Lower leg skin (tissue), 4 donors: ENCODE measurements at regions not wholly inside any gene's neighbourhood (a gene's known extent, or its start where the extent isn't known, plus 50 kb on each side); places are given as distances from the start of the nearest gene placed in this dataset.

Source experiments
- DNase-seq, 2 donors: peaks; one replicate each; pipeline ENCODE4 v3.0.0-alpha.2; 2019; ENCODE audit warnings: low spot score in 2 of 2
- H3K4me3 ChIP-seq: fragments of 200-600 bp; sonication (generic); 2 replicates; pipeline ENCODE4 v1.5.1; 2017; ENCODE audit warnings: mild to moderate bottlenecking, low read depth; ENCODE audit not compliant: poor library complexity, severe bottlenecking
- POLR2A ChIP-seq, 2 donors: fragments of 450-650 bp; IDR thresholded peaks; one replicate each; pipeline ENCODE4 v1.6.1; 2016 to 2017; ENCODE audit warnings: antibody characterized with exemption in 2 of 2, mild to moderate bottlenecking in 1 of 2, moderate library complexity in 1 of 2
- WGBS, 2 donors: methylation state at CpG; one replicate each; pipeline ENCODE4 v1.1.5; 2018; 5-methylcytosine and 5-hydroxymethylcytosine counted together
- intact Hi-C: fragments of 100-400 bp; cut with DNase I; formaldehyde crosslinking; loops from one replicate; pipeline ENCODE4 v1.15.0; 2023; ENCODE audit warnings: low total_unique reads
- TF ChIP-seq, protein P1 (sequence below), 3 donors: fragments of 450-650 bp; IDR thresholded peaks; one replicate each; pipeline ENCODE4 v1.5.1; 2016; ENCODE audit warnings: antibody characterized with exemption in 3 of 3, mild to moderate bottlenecking in 3 of 3, moderate library complexity in 2 of 3

DNA sequence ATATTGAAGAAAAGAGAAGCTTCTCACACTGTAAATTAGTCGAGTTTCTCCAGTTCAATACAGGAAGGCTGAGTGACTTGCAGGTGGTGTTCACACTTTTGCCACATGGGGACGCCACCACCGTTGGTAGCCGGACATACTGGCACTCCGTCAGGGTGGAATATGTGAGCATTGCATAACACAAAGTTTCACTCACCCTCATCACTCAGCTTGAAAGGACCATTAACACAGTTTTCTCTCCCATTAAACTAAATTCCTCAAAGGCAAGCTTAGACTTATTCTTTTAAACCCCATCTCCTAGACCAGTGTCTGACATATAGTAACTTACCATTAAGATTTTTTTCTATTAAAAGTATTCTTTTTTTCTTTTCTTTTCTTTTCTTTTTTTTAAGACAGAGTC, 105.3 kb upstream of the SERBP1 start:
- no peak for TF ChIP-seq POLR2A (IDR thresholded peaks at IDR 0.05)
- TF ChIP-seq, protein P1, sequence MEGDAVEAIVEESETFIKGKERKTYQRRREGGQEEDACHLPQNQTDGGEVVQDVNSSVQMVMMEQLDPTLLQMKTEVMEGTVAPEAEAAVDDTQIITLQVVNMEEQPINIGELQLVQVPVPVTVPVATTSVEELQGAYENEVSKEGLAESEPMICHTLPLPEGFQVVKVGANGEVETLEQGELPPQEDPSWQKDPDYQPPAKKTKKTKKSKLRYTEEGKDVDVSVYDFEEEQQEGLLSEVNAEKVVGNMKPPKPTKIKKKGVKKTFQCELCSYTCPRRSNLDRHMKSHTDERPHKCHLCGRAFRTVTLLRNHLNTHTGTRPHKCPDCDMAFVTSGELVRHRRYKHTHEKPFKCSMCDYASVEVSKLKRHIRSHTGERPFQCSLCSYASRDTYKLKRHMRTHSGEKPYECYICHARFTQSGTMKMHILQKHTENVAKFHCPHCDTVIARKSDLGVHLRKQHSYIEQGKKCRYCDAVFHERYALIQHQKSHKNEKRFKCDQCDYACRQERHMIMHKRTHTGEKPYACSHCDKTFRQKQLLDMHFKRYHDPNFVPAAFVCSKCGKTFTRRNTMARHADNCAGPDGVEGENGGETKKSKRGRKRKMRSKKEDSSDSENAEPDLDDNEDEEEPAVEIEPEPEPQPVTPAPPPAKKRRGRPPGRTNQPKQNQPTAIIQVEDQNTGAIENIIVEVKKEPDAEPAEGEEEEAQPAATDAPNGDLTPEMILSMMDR (IDR thresholded peaks at IDR 0.05) = peak in 2 of 3 donors; percentile 31 to 85
- WGBS, 2 donors = 2 to 3% methylated on average over 5 of the region's 5 CpGs
- intact Hi-C loops = loop anchor here (10.0 kb wide), 1 partner anchor 579 kb away; no protein-coding TSS in a partner anchor
- H3K4me3 ChIP-seq = no peak overlapping the region
- DNase-seq = peak; percentile 82 to 96

DNA sequence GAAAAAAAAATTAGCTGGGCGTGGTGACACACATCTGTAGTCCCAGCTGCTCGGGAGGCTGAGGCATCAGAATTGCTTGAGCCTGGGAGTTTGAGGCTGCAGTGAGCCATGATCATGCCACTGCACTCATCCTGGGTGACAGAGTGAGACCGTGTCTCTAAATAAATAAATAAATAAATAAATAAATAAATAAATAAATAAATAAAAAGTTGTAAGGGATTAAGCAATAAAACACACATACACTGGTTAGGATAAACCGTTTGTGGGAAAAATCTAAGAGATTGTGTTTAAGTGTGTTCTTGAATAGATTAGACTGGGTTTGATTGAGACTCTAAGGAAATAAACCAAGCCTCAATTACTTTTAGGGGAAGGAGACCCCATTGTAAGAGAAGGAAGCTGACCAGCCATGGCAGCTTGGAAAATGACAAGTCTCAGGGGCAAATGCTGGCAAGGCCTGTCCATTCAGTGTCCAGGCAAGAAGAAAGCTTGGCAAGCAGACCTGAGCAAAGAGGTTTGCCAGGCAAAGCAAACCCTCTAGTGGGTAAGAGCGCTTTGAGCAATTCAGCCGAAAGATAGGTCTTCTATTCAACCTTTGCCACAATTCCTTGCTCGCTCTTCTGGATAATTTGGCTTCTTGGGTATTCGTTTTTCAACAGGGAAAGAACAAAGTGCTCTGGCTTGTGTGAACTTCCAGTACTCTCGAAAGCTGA, 106.9 kb upstream of the SERBP1 start:
- DNase-seq = no peak
- intact Hi-C loops = loop anchor here (10.0 kb wide), 1 partner anchor 578 kb away; no protein-coding TSS in a partner anchor
- H3K4me3 ChIP-seq = no peak overlapping the region
- TF ChIP-seq, protein P1 (IDR thresholded peaks at IDR 0.05) = no peak
- TF ChIP-seq POLR2A (IDR thresholded peaks at IDR 0.05) = no peak
- WGBS, 2 donors = 56 to 71% methylated on average over 9 of the region's 9 CpGs

DNA sequence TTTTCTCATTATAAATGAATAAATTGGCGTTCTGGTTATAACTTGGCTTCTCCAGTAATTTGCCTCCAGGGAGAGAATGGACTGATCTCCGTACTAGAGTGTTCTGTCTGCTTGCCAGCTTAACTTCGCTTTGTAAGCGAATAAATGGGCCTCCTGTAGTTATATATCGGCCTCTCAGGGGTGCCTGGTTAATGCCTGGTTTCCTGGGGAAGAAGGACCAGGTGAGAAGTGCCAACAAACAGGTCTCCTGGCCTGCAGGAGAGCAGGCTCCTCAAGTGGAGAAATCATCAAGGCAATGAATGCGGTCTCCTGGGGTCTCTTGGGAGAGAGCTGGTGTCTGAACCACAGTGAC, 107.4 kb upstream of the SERBP1 start:
- DNase-seq = no peak
- 59 to 61% methylated on average over 6 of the region's 6 CpGs for WGBS, 2 donors
- intact Hi-C loops = loop anchor here (10.0 kb wide), 1 partner anchor 577 kb away; no protein-coding TSS in a partner anchor
- TF ChIP-seq, protein P1 (IDR thresholded peaks at IDR 0.05) = no peak
- TF ChIP-seq POLR2A (IDR thresholded peaks at IDR 0.05) = no peak
- no peak overlapping the region for H3K4me3 ChIP-seq

DNA sequence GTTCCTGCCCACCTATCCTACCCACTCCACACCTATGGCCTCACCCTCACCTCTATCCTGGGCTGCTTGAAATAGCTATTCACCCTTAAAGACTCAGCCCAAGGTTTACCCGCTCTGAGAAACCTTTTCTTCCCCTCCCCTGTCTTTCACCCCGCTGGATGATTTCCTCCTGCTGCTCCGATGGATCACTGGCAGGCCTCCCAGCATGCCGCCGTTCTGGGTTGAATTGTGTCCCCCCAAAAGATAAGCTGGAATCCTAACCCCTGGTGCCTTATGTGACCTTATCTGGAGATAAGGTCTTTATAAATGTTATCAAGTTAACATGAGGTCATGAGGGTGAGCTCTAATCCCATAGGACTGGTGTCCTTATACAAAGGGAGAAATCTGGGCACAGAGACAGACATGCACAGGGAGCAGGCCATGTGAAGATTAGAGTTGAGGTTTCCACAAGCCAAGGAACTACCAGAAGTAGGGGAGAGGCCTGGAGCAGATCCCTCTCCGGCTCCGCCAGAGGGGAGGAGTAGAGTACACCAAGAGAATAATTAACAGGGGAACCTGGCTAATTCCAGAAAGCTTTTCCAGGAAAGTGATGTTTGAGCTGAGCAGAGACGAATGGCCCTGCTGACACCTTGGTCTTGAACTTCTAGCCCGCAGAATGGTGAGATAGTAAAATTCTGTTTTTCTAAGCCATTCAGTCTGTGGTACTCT, 110.0 kb upstream of the SERBP1 start:
- no peak for DNase-seq
- intact Hi-C loops = no loop called here
- TF ChIP-seq, protein P1 (IDR thresholded peaks at IDR 0.05) = no peak
- TF ChIP-seq POLR2A (IDR thresholded peaks at IDR 0.05) = no peak
- no peak overlapping the region for H3K4me3 ChIP-seq
- 88 to 91% methylated on average over 9 of the region's 9 CpGs for WGBS, 2 donors

DNA sequence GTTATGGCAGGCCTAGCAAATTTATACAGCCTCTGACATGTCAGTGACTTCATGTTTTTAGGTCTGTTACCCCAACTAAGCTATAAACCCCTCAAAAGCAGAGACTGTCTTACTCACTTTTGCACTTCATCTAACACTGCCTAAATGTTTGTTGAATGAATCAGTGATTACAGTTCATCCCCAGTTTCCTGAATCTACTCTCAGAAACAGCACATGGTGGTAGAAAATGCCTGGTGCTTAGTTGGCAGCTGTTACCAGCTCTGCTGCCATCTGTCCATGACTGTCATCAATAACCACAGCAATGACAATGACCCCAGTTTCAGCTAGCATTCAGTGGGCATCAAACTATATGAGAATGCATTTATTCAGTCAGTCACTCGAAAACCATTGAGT, 110.5 kb upstream of the SERBP1 start:
- intact Hi-C loops = no loop called here
- DNase-seq = no peak
- 83 to 92% methylated on average over 1 of the region's 1 CpG for WGBS, 2 donors
- H3K4me3 ChIP-seq = no peak overlapping the region
- TF ChIP-seq POLR2A (IDR thresholded peaks at IDR 0.05) = no peak
- TF ChIP-seq, protein P1 (IDR thresholded peaks at IDR 0.05) = no peak
